ENCODE measurements at regions not wholly inside any gene's neighbourhood (a gene's known extent, or its start where the extent isn't known, plus 50 kb on each side); places are given as distances from the start of the nearest gene placed in this dataset.

DNA sequence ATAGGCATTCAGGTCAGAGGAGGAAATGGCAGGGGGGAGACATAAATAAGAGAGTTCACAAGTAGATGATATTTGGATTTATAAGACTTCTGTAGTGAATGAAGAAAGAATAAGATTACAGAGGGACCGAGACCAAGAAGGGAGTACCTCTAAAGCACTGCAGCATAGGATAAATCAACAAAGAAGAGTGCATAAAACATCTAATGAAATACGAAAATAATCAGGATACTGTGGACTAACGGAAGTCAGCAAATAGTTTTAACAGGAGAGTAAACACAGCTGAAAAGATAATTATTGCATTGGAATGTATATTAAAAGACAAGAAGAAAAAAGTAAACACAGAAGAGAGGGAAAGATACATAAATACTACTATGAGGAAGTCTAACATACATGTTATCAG, 921.9 kb upstream of the PRMT6 start:
- DNase-seq, result no peak
- H3K27me3 ChIP-seq (replicated peaks; ENCODE audit: insufficient read depth, low read length), result no peaks in the 10 kb centered on the region
- H3K36me3 ChIP-seq (replicated peaks; ENCODE audit: insufficient read depth, low read length), result no peaks in the 10 kb centered on the region
- H3K4me3 ChIP-seq (ENCODE audit: low read length), result no peak overlapping the region
- no peaks in the 10 kb centered on the region for H3K9me2 ChIP-seq (replicated peaks; ENCODE audit: insufficient read depth, low read length)
- no peak overlapping the region for H3K9ac ChIP-seq (ENCODE audit: low read length)
- no peaks in the 10 kb centered on the region for H3K4me1 ChIP-seq (ENCODE audit: low read length)
- no peaks in the 10 kb centered on the region for H3K79me2 ChIP-seq (ENCODE audit: low read length)
- no peak overlapping the region for H2AFZ ChIP-seq (ENCODE audit: low read length)
- H3K27ac ChIP-seq (ENCODE audit: low read length), result no peak overlapping the region
- no peaks in the 10 kb centered on the region for H4K20me1 ChIP-seq (ENCODE audit: insufficient read depth, low read length)
- H3K4me2 ChIP-seq (ENCODE audit: low read depth, low read length), result no peak overlapping the region
- TF ChIP-seq, protein P1, sequence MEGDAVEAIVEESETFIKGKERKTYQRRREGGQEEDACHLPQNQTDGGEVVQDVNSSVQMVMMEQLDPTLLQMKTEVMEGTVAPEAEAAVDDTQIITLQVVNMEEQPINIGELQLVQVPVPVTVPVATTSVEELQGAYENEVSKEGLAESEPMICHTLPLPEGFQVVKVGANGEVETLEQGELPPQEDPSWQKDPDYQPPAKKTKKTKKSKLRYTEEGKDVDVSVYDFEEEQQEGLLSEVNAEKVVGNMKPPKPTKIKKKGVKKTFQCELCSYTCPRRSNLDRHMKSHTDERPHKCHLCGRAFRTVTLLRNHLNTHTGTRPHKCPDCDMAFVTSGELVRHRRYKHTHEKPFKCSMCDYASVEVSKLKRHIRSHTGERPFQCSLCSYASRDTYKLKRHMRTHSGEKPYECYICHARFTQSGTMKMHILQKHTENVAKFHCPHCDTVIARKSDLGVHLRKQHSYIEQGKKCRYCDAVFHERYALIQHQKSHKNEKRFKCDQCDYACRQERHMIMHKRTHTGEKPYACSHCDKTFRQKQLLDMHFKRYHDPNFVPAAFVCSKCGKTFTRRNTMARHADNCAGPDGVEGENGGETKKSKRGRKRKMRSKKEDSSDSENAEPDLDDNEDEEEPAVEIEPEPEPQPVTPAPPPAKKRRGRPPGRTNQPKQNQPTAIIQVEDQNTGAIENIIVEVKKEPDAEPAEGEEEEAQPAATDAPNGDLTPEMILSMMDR (IDR thresholded peaks at IDR 0.05; ENCODE audit: low read length), result no peak
- TF ChIP-seq EZH2phosphoT487 (IDR thresholded peaks at IDR 0.05; ENCODE audit: low read length) (no peak), EZH2 (optimal IDR thresholded peaks at IDR 0.05; ENCODE audit: low read depth, low read length) (no peak)
- no peaks in the 10 kb centered on the region for H3K9me3 ChIP-seq (replicated peaks; ENCODE audit: insufficient read depth, low read length)
- H3F3A ChIP-seq (ENCODE audit: insufficient read depth, low read length), result no peaks in the 10 kb centered on the region

GRCh38 chr1:106173101-106173500, 883.4 kb upstream of the PRMT6 start:
- H3F3A ChIP-seq (ENCODE audit: insufficient read depth, low read length), result no peaks in the 10 kb centered on the region
- H3K9me2 ChIP-seq (replicated peaks; ENCODE audit: insufficient read depth, low read length), result no peaks in the 10 kb centered on the region
- no peak for DNase-seq
- no peaks in the 10 kb centered on the region for H3K36me3 ChIP-seq (replicated peaks; ENCODE audit: insufficient read depth, low read length)
- no peak overlapping the region for H3K4me2 ChIP-seq (ENCODE audit: low read depth, low read length)
- no peaks in the 10 kb centered on the region for H4K20me1 ChIP-seq (ENCODE audit: insufficient read depth, low read length)
- TF ChIP-seq, protein P1 (IDR thresholded peaks at IDR 0.05; ENCODE audit: low read length), result no peak
- no peak for TF ChIP-seq EZH2 (optimal IDR thresholded peaks at IDR 0.05; ENCODE audit: low read depth, low read length)
- TF ChIP-seq EZH2phosphoT487 (IDR thresholded peaks at IDR 0.05; ENCODE audit: low read length), result no peak
- no peak overlapping the region for H3K4me3 ChIP-seq (ENCODE audit: low read length)
- H3K9ac ChIP-seq (ENCODE audit: low read length), result no peak overlapping the region
- no peak overlapping the region for H3K27ac ChIP-seq (ENCODE audit: low read length)
- H3K79me2 ChIP-seq (ENCODE audit: low read length), result no peaks in the 10 kb centered on the region
- no peaks in the 10 kb centered on the region for H3K4me1 ChIP-seq (ENCODE audit: low read length)
- H2AFZ ChIP-seq (ENCODE audit: low read length), result no peak overlapping the region
- H3K9me3 ChIP-seq (replicated peaks; ENCODE audit: insufficient read depth, low read length), result no peaks in the 10 kb centered on the region
- H3K27me3 ChIP-seq (replicated peaks; ENCODE audit: insufficient read depth, low read length), result no peaks in the 10 kb centered on the region

DNA sequence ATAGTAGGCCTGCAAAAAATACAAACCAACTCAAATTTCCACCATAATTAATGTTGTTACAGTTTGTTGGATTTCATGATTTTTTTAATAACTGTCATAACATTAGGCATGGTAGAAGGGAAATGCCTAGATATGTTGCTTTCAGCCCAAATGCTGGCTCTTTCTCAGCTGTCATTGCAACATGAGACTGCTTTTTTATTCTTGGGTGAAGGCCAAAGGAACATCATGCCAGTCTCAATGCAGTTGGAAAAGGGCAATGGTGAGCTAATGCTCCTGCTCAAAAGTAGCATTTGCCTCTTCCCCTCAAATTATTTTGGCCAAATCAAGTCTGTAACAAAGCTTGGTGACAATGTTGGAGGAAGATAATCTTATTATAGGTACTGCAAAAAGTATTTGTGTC, 877.7 kb upstream of the PRMT6 start:
- H3K4me2 ChIP-seq (ENCODE audit: low read depth, low read length), result no peak overlapping the region
- no peaks in the 10 kb centered on the region for H3K9me3 ChIP-seq (replicated peaks; ENCODE audit: insufficient read depth, low read length)
- no peaks in the 10 kb centered on the region for H3K79me2 ChIP-seq (ENCODE audit: low read length)
- TF ChIP-seq, protein P1 (IDR thresholded peaks at IDR 0.05; ENCODE audit: low read length), result no peak
- TF ChIP-seq EZH2phosphoT487 (IDR thresholded peaks at IDR 0.05; ENCODE audit: low read length) (no peak), EZH2 (optimal IDR thresholded peaks at IDR 0.05; ENCODE audit: low read depth, low read length) (no peak)
- no peaks in the 10 kb centered on the region for H3K4me1 ChIP-seq (ENCODE audit: low read length)
- no peaks in the 10 kb centered on the region for H3K36me3 ChIP-seq (replicated peaks; ENCODE audit: insufficient read depth, low read length)
- no peak overlapping the region for H2AFZ ChIP-seq (ENCODE audit: low read length)
- no peak for DNase-seq
- no peaks in the 10 kb centered on the region for H4K20me1 ChIP-seq (ENCODE audit: insufficient read depth, low read length)
- no peaks in the 10 kb centered on the region for H3F3A ChIP-seq (ENCODE audit: insufficient read depth, low read length)
- H3K4me3 ChIP-seq (ENCODE audit: low read length), result no peak overlapping the region
- H3K9me2 ChIP-seq (replicated peaks; ENCODE audit: insufficient read depth, low read length), result no peaks in the 10 kb centered on the region
- no peak overlapping the region for H3K9ac ChIP-seq (ENCODE audit: low read length)
- H3K27ac ChIP-seq (ENCODE audit: low read length), result no peak overlapping the region
- no peaks in the 10 kb centered on the region for H3K27me3 ChIP-seq (replicated peaks; ENCODE audit: insufficient read depth, low read length)

All from MM.1S (cell line).